GM18520 (cell line): ENCODE measurements at regions not wholly inside any gene's neighbourhood (a gene's known extent, or its start where the extent isn't known, plus 50 kb on each side); places are given as distances from the start of the nearest gene placed in this dataset.

Experiments
- ATAC-seq: cut with Tn5 transposase; IDR thresholded peaks from one replicate; pipeline ENCODE4 v1.9.1; 2021; ENCODE audit not compliant: unreplicated experiment

GRCh38 chr12:124504273-124505000, 63.0 kb downstream of the NCOR2 start:
- ATAC-seq, result no peak

- ATAC-seq, result no peak
These were observed 64.1 kb downstream of the NCOR2 start for GRCh38 chr12:124503305-124503704.

GRCh38 chr12:124502379-124502778, 65.0 kb downstream of the NCOR2 start:
- ATAC-seq, result no peak

- ATAC-seq, result no peak
These were observed 65.6 kb downstream of the NCOR2 start for GRCh38 chr12:124501827-124502226.

- no peak for ATAC-seq
These were observed 66.3 kb downstream of the NCOR2 start for GRCh38 chr12:124501112-124501561.

- no peak for ATAC-seq
These were observed 67.5 kb downstream of the NCOR2 start for GRCh38 chr12:124499898-124500244.

- no peak for ATAC-seq
These were observed 68.1 kb downstream of the NCOR2 start for GRCh38 chr12:124499190-124499753.

GRCh38 chr12:124498275-124499189, 68.9 kb downstream of the NCOR2 start:
- no peak for ATAC-seq

GRCh38 chr12:124497658-124498057, 69.8 kb downstream of the NCOR2 start:
- no peak for ATAC-seq

- no peak for ATAC-seq
These were observed 70.4 kb downstream of the NCOR2 start for GRCh38 chr12:124497039-124497438.

GRCh38 chr12:124496584-124496983, 70.8 kb downstream of the NCOR2 start:
- ATAC-seq, result no peak

GRCh38 chr12:124495194-124495983, 72.0 kb downstream of the NCOR2 start:
- no peak for ATAC-seq

GRCh38 chr12:124494751-124495129, 72.7 kb downstream of the NCOR2 start:
- no peak for ATAC-seq

GRCh38 chr12:124493809-124494750, 73.3 kb downstream of the NCOR2 start:
- peak; percentile 96 for ATAC-seq

- no peak for ATAC-seq
These were observed 74.3 kb downstream of the NCOR2 start for GRCh38 chr12:124492879-124493808.

GRCh38 chr12:124491856-124492420, 75.5 kb downstream of the NCOR2 start:
- ATAC-seq, result no peak

- no peak for ATAC-seq
These were observed 76.1 kb downstream of the NCOR2 start for GRCh38 chr12:124491310-124491709.

- no peak for ATAC-seq
These were observed 76.7 kb downstream of the NCOR2 start for GRCh38 chr12:124490584-124491305.
